HepG2 (cell line): ENCODE measurements at regions not wholly inside any gene's neighbourhood (a gene's known extent, or its start where the extent isn't known, plus 50 kb on each side); places are given as distances from the start of the nearest gene placed in this dataset.

Source experiments
- ATAC-seq: fragments of 200-7000 bp; cut with Tn5 transposase; 3 replicates; pipeline ENCODE4 v1.9.1; 2020; ENCODE audit warnings: mild to moderate bottlenecking, moderate library complexity
- BruUV-seq: library from RNA; stranded (reverse); fragments of 400-500 nt; replicated peaks from 2 replicates; lab custom pipeline; 2021; lab: Mats Ljungman, UMichigan
- CTCF ChIA-PET: fragments of 300-600 bp; formaldehyde crosslinking; extraction: SDS; loops from one replicate; lab custom pipeline; 2021; ENCODE audit warnings: low total read pairs, inconsistent platforms, low intra/inter-chr PET ratio; lab: Yijun Ruan, JAX
- POLR2A ChIA-PET: fragments of 350-600 bp; sonication (Branson Sonifier 250); formaldehyde crosslinking; loops from one replicate; lab custom pipeline; 2020; ENCODE audit warnings: antibody characterized with exemption, inconsistent platforms; lab: Yijun Ruan, JAX
- DNase-seq: peaks from one replicate; pipeline ENCODE4 v3.0.0-alpha.2; 2015; ENCODE audit warnings: low spot score
- FAIRE-seq: peaks from 3 replicates; lab custom pipeline; 2011; peaks lifted over from hg19 to GRCh38; lab: Jason Lieb, UNC
- H2AFZ ChIP-seq: one replicate; pipeline ENCODE4 v1.6.1; 2011; ENCODE audit warnings: low read length, inconsistent platforms
- H3K27ac ChIP-seq: fragments of 300-600 bp; 3 replicates; pipeline ENCODE4 v1.8.0; 2011; ENCODE audit warnings: mixed run types, mild to moderate bottlenecking, mixed read lengths, low read length, inconsistent platforms; ENCODE audit not compliant: insufficient read depth; ENCODE audit errors: extremely low read length
- H3K27me3 ChIP-seq, 2 experiments: fragments of 200-600 bp in 1 of 2; 2 replicates in 1 of 2; 3 replicates in 1 of 2; pipeline versions ENCODE4 v1.6.0 to v1.8.0; 2011; ENCODE audit warnings: low read length in 2 of 2, mild to moderate bottlenecking in 2 of 2, moderate library complexity in 2 of 2, inconsistent platforms in 1 of 2; ENCODE audit not compliant: insufficient read depth in 2 of 2, control insufficient read depth in 1 of 2
- H3K36me3 ChIP-seq, 2 experiments: fragments of 200-600 bp in 1 of 2; replicated peaks in 1 of 2; 2 replicates in 1 of 2; 3 replicates in 1 of 2; pipeline versions ENCODE4 v1.5.1 to v1.8.0; 2011; ENCODE audit warnings: low read length in 2 of 2, inconsistent platforms in 1 of 2; ENCODE audit not compliant: insufficient read depth in 2 of 2, control insufficient read depth in 1 of 2
- H3K4me1 ChIP-seq: 2 replicates; pipeline ENCODE4 v1.5.1; 2012; ENCODE audit warnings: low read length, inconsistent platforms; ENCODE audit not compliant: insufficient read depth
- H3K4me2 ChIP-seq: 2 replicates; pipeline ENCODE4 v1.6.0; 2011; ENCODE audit warnings: low read depth, low read length, inconsistent platforms
- H3K4me3 ChIP-seq, 3 experiments: fragments of 200-600 bp in 1 of 3; sonication (generic), shearing (Covaris generic) in 1 of 3; replicated peaks in 1 of 3; 2 replicates each; pipeline ENCODE4 v1.5.1; 2011 to 2016; ENCODE audit warnings: low read length in 3 of 3, inconsistent platforms in 2 of 3, low read depth in 2 of 3, mild to moderate bottlenecking in 2 of 3, control low read depth in 1 of 3, mixed read lengths in 1 of 3; ENCODE audit not compliant: insufficient read depth in 1 of 3
- H3K79me2 ChIP-seq: one replicate; pipeline ENCODE4 v1.6.1; 2011; ENCODE audit warnings: low read length, inconsistent platforms; ENCODE audit not compliant: insufficient read depth
- H3K9ac ChIP-seq: 2 replicates; pipeline ENCODE4 v1.6.0; 2011; ENCODE audit warnings: mild to moderate bottlenecking, low read depth, low read length, inconsistent platforms; ENCODE audit not compliant: insufficient read depth
- H3K9me3 ChIP-seq: 2 replicates; pipeline ENCODE4 v1.5.1; 2012; ENCODE audit warnings: mild to moderate bottlenecking, low read length
- H4K20me1 ChIP-seq: 2 replicates; pipeline ENCODE4 v1.6.0; 2011; ENCODE audit warnings: inconsistent platforms, mild to moderate bottlenecking, low read length, moderate library complexity; ENCODE audit not compliant: insufficient read depth
- ATM ChIP-seq: fragments of 450-650 bp; IDR thresholded peaks from 2 replicates; pipeline ENCODE4 v1.7.1; 2017; ENCODE audit warnings: mild to moderate bottlenecking, borderline replicate concordance
- FLYWCH1 ChIP-seq: sonication (generic); formaldehyde crosslinking; IDR thresholded peaks from 2 replicates; pipeline ENCODE4 v1.8.1; 2023; ENCODE audit warnings: mild to moderate bottlenecking, missing genetic modification reagents
- FOXA3 ChIP-seq: IDR thresholded peaks from 2 replicates; pipeline ENCODE4 v1.6.1; 2016; ENCODE audit warnings: missing genetic modification reagents, missing compliant biosample characterization
- HCFC1 ChIP-seq: fragments of 150-350 bp; IDR thresholded peaks from 2 replicates; pipeline ENCODE4 v1.6.1; 2014; ENCODE audit warnings: low read depth, low read length
- HNRNPLL ChIP-seq: fragments of 200-400 bp; formaldehyde crosslinking; IDR thresholded peaks from 2 replicates; pipeline ENCODE4 v1.6.1; 2017; ENCODE audit warnings: mild to moderate bottlenecking, low read depth, low read length; ENCODE audit not compliant: poor library complexity, severe bottlenecking
- NCOR1 ChIP-seq: fragments of 200-600 bp; sonication (generic); IDR thresholded peaks from 2 replicates; pipeline ENCODE4 v1.7.0; 2017; ENCODE audit warnings: antibody characterized with exemption, low read length, borderline replicate concordance
- NFYC ChIP-seq: IDR thresholded peaks from 2 replicates; pipeline ENCODE4 v1.6.1; 2016; ENCODE audit warnings: missing genetic modification reagents, missing compliant biosample characterization
- PBX3 ChIP-seq: sonication (generic); formaldehyde crosslinking; IDR thresholded peaks from 2 replicates; pipeline ENCODE4 v1.8.1; 2023; ENCODE audit warnings: missing genetic modification reagents, inconsistent platforms, borderline replicate concordance
- RFX3 ChIP-seq: IDR thresholded peaks from 2 replicates; pipeline ENCODE4 v1.6.1; 2016; ENCODE audit warnings: missing biosample characterization, missing genetic modification reagents
- STAG1 ChIP-seq: sonication (generic); formaldehyde crosslinking; IDR thresholded peaks from 2 replicates; pipeline ENCODE4 v1.4.0; 2020; ENCODE audit warnings: missing genetic modification reagents
- ZNF10 ChIP-seq: sonication (generic); formaldehyde crosslinking; IDR thresholded peaks from 2 replicates; pipeline ENCODE4 v1.4.0; 2020; ENCODE audit warnings: mild to moderate bottlenecking, low read depth, missing genetic modification reagents, borderline replicate concordance
- WGBS: methylation state at CpG from one replicate; pipeline ENCODE4 v1.1.6; 2017; ENCODE audit warnings: low lambda C conversion rate; 5-methylcytosine and 5-hydroxymethylcytosine counted together
- in situ Hi-C: cut with HindIII; loops from 2 replicates; pipeline ENCODE4 v1.10.0; 2017; ENCODE audit warnings: low pct_unique_long_range_greater_than_20kb; ENCODE audit not compliant: extremely low pct_ligation_motif_present
- intact Hi-C: fragments of 100-400 bp; cut with micrococcal nuclease; formaldehyde crosslinking; loops from one replicate; pipeline ENCODE4 v1.10.0; 2022; ENCODE audit not compliant: unreplicated experiment
- TF ChIP-seq, protein P1 (sequence below): sonication (generic); formaldehyde crosslinking; IDR thresholded peaks from 2 replicates; pipeline ENCODE4 v1.4.0; 2020; ENCODE audit warnings: missing genetic modification reagents

DNA sequence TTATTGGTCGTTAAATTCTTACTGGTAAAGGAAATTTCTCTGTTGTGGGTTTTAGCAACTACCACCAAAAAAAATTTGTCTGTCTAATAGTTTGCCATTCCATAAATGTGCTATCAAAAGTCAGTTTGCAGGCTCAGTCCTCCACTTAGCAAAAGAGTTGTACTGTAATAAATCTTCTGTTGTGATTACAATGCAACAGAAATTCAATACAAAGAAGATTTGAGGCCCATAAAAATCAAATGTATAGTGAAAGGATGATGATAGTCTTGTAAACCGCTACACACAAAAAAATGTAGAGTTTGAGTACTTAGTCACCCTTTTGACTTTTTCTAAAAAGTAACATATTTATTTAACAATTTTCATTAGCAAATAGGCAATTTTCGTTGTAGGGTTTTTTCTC is 251.7 kb downstream of the VGLL3 start:
- no peak overlapping the region for H3K4me2 ChIP-seq

More for the DNA sequence above, 251.7 kb downstream of the VGLL3 start:
- Histone ChIP-seq H4K20me1 (no peaks in the 10 kb centered on the region), H3K9me3 (no peaks in the 10 kb centered on the region), H3K27ac (no peak overlapping the region), H3K4me1 (no peaks in the 10 kb centered on the region), H3K79me2 (no peaks in the 10 kb centered on the region), H3K27me3 (no peaks in the 10 kb centered on the region), H2AFZ (no peak overlapping the region), H3K9ac (no peak overlapping the region), H3K4me3 (no peak overlapping the region), H3K36me3 (no peaks in the 10 kb centered on the region)
- in situ Hi-C loops, result no loop called here
- TF ChIP-seq PBX3 (no peak), NCOR1 (no peak), HNRNPLL (no peak), FOXA3 (CRISPR knock-in tag) (no peak), NFYC (no peak), RFX3 (CRISPR knock-in tag) (no peak), FLYWCH1 (CRISPR knock-in tag) (no peak), HCFC1 (no peak), ZNF10 (CRISPR knock-in tag) (no peak), STAG1 (CRISPR knock-in tag) (no peak), ATM (no peak)
- TF ChIP-seq, protein P1, sequence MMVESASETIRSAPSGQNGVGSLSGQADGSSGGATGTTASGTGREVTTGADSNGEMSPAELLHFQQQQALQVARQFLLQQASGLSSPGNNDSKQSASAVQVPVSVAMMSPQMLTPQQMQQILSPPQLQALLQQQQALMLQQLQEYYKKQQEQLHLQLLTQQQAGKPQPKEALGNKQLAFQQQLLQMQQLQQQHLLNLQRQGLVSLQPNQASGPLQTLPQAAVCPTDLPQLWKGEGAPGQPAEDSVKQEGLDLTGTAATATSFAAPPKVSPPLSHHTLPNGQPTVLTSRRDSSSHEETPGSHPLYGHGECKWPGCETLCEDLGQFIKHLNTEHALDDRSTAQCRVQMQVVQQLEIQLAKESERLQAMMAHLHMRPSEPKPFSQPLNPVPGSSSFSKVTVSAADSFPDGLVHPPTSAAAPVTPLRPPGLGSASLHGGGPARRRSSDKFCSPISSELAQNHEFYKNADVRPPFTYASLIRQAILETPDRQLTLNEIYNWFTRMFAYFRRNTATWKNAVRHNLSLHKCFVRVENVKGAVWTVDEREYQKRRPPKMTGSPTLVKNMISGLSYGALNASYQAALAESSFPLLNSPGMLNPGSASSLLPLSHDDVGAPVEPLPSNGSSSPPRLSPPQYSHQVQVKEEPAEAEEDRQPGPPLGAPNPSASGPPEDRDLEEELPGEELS, result no peak
- CTCF ChIA-PET, result no interaction called here
- FAIRE-seq, result no peak
- ATAC-seq, result no peak
- no peak for DNase-seq
- intact Hi-C loops, result no loop called here
- POLR2A ChIA-PET, result no interaction called here
- WGBS, result 1% methylated on average over 3 of the region's 3 CpGs
- no TSS peak for BruUV-seq
